ENCODE measurements at regions not wholly inside any gene's neighbourhood (a gene's known extent, or its start where the extent isn't known, plus 50 kb on each side); places are given as distances from the start of the nearest gene placed in this dataset.

DNA sequence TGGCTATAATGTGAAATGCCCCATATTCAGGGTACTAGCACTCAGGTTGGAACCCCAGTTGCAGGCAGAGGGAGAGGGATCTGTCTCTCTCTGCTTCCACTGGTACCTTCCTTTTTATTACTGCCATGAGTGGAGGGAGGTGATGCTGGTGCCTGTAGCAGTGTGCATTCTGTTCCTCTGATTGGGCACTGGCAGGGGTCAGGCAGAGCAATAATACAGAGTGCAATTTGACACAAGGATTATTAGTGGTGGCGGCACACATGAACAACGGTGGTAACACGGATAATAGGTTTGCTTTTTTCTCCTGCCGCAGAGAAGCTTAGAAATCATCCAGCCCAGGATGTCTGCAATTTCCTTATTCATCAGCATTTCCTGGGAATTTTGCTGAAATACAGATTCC lies 525.7 kb downstream of the SLC4A3 start:
- Histone ChIP-seq H3K36me3 (no peaks in the 10 kb centered on the region), H3K4me3 (no peak overlapping the region), H3K27me3 (no peaks in the 10 kb centered on the region), H3K9me3 (no peaks in the 10 kb centered on the region), H3K27ac (no peak overlapping the region), H3K4me1 (no peaks in the 10 kb centered on the region)
- DNase-seq (no peak), ATAC-seq (no peak)
- intact Hi-C loops (cut with DNase I; ENCODE audit: low total_unique reads): no loop called here
- in situ Hi-C loops (cut with MboI; ENCODE audit: low sequenced_read_pairs in 4 of 4): no loop called here
- TF ChIP-seq POLR2A (IDR thresholded peaks at IDR 0.05): no peak
- TF ChIP-seq CTCF (IDR thresholded peaks at IDR 0.05 in 4 of 5, conservative IDR thresholded peaks at IDR 0.05 in 1 of 5): no peak

DNA sequence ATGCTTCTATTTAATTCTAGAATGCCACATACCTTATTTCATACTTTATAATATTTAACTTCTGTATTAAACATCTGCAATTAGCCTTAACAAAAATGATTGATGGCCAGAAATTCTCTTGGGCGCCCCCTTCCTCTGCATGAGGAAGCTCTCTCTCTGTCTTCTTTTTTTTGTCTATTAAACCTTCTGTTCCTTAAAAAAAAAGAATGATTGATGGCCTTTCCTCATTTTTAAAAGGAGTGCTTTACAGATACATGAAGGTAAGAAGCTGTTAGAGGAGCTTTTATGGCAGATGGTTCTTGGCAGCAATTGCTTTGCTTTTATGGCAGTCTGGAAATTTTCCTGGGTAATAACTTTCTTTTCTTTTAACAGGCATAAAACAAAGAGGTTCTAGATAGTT lies 526.9 kb downstream of the SLC4A3 start:
- Histone ChIP-seq H3K27ac (no peak overlapping the region), H3K4me1 (no peaks in the 10 kb centered on the region), H3K36me3 (no peaks in the 10 kb centered on the region), H3K9me3 (no peaks in the 10 kb centered on the region), H3K27me3 (no peaks in the 10 kb centered on the region), H3K4me3 (no peak overlapping the region)
- no peak for ATAC-seq
- no peak for TF ChIP-seq POLR2A (IDR thresholded peaks at IDR 0.05)
- no peak for TF ChIP-seq CTCF (IDR thresholded peaks at IDR 0.05 in 4 of 5, conservative IDR thresholded peaks at IDR 0.05 in 1 of 5)
- in situ Hi-C loops (cut with MboI; ENCODE audit: low sequenced_read_pairs in 4 of 4): no loop called here
- intact Hi-C loops (cut with DNase I; ENCODE audit: low total_unique reads): no loop called here
- no peak for DNase-seq

- H3K27ac ChIP-seq: no peak overlapping the region
- no peaks in the 10 kb centered on the region for H3K4me1 ChIP-seq
- H3K4me3 ChIP-seq: no peak overlapping the region
- H3K27me3 ChIP-seq: no peaks in the 10 kb centered on the region
- no peaks in the 10 kb centered on the region for H3K9me3 ChIP-seq
- TF ChIP-seq POLR2A (IDR thresholded peaks at IDR 0.05) (no peak), CTCF (IDR thresholded peaks at IDR 0.05 in 4 of 5, conservative IDR thresholded peaks at IDR 0.05 in 1 of 5) (no peak)
- H3K36me3 ChIP-seq: no peaks in the 10 kb centered on the region
- intact Hi-C loops (cut with DNase I; ENCODE audit: low total_unique reads): no loop called here
- in situ Hi-C loops (cut with MboI; ENCODE audit: low sequenced_read_pairs in 4 of 4): no loop called here
- ATAC-seq: no peak
- DNase-seq: no peak
These were observed 529.9 kb downstream of the SLC4A3 start for GRCh38 chr2:220157312-220157711.

DNA sequence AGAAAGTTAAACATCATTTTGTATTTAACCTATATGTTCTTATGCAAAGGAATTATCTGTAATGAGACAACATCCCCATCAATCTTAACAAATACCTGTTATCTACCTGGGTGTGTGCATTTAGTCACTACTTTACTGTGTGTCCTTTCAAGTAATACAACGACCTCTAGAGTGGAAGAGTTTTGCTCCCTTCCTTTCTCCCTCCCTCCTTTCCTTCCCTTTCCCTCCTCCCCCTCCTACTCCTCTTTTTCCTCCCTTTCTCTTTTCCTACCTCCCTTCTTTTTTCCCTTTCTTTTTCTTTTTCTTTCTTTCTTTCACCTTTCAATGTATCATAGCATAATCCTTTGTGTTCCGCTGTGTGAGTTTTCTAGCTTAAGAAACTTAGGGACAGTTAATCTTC lies 532.3 kb downstream of the SLC4A3 start:
- ATAC-seq: no peak
- TF ChIP-seq CTCF (IDR thresholded peaks at IDR 0.05 in 4 of 5, conservative IDR thresholded peaks at IDR 0.05 in 1 of 5) (no peak), POLR2A (IDR thresholded peaks at IDR 0.05) (no peak)

GRCh38 chr2:220162320-220162719 lies 534.9 kb downstream of the SLC4A3 start:
- TF ChIP-seq CTCF (IDR thresholded peaks at IDR 0.05 in 4 of 5, conservative IDR thresholded peaks at IDR 0.05 in 1 of 5) (no peak), POLR2A (IDR thresholded peaks at IDR 0.05) (no peak)
- ATAC-seq: no peak
- Histone ChIP-seq H3K9me3 (no peaks in the 10 kb centered on the region), H3K27ac (no peak overlapping the region), H3K27me3 (no peaks in the 10 kb centered on the region), H3K4me1 (no peaks in the 10 kb centered on the region), H3K36me3 (no peaks in the 10 kb centered on the region), H3K4me3 (no peak overlapping the region)
- DNase-seq: no peak
- intact Hi-C loops (cut with DNase I; ENCODE audit: low total_unique reads) (no loop called here), in situ Hi-C loops (cut with MboI; ENCODE audit: low sequenced_read_pairs in 4 of 4) (no loop called here)

More for the DNA sequence above, 532.3 kb downstream of the SLC4A3 start:
- Histone ChIP-seq H3K9me3 (no peaks in the 10 kb centered on the region), H3K27me3 (no peaks in the 10 kb centered on the region), H3K27ac (no peak overlapping the region), H3K36me3 (no peaks in the 10 kb centered on the region), H3K4me1 (no peaks in the 10 kb centered on the region), H3K4me3 (no peak overlapping the region)
- in situ Hi-C loops (cut with MboI; ENCODE audit: low sequenced_read_pairs in 4 of 4): no loop called here
- intact Hi-C loops (cut with DNase I; ENCODE audit: low total_unique reads): no loop called here
- DNase-seq: no peak

Measured in gastrocnemius medialis (tissue), 4 donors.